K562 (cell line): ENCODE measurements at regions not wholly inside any gene's neighbourhood (a gene's known extent, or its start where the extent isn't known, plus 50 kb on each side); places are given as distances from the start of the nearest gene placed in this dataset.

Experiments
- ATF7 ChIP-seq: fragments of 450-650 bp; IDR thresholded peaks from 2 replicates; pipeline ENCODE4 v1.7.1; 2014; ENCODE audit warnings: mild to moderate bottlenecking, moderate library complexity
- FOXA3 ChIP-seq, 2 experiments: fragments of 450-650 bp in 1 of 2; sonication (generic) in 1 of 2; formaldehyde crosslinking; IDR thresholded peaks in 1 of 2; conservative IDR thresholded peaks in 1 of 2; 2 replicates each; pipeline versions ENCODE4 v1.4.0 to v1.8.0; 2020 to 2022; ENCODE audit warnings: mild to moderate bottlenecking in 2 of 2, missing genetic modification reagents in 1 of 2
- FOXK2 ChIP-seq, 2 experiments: fragments of 450-650 bp; IDR thresholded peaks in 1 of 2; conservative IDR thresholded peaks in 1 of 2; 2 replicates each; pipeline ENCODE4 v1.6.1; 2016; ENCODE audit warnings: low read depth in 2 of 2, mild to moderate bottlenecking in 1 of 2
- MTA2 ChIP-seq: fragments of 450-650 bp; IDR thresholded peaks from 2 replicates; pipeline ENCODE4 v1.6.1; 2016; ENCODE audit warnings: low read depth
- PRDM10 ChIP-seq: fragments of 450-650 bp; IDR thresholded peaks from 2 replicates; pipeline ENCODE4 v1.6.1; 2018; ENCODE audit not compliant: partially characterized antibody
- SIX5 ChIP-seq, 2 experiments: IDR thresholded peaks; 2 replicates each; pipeline ENCODE4 v1.6.1; 2011; ENCODE audit warnings: low read length in 2 of 2, borderline replicate concordance in 1 of 2, low read depth in 1 of 2, mild to moderate bottlenecking in 1 of 2, moderate library complexity in 1 of 2; ENCODE audit not compliant: insufficient read depth in 1 of 2
- TAL1 ChIP-seq: fragments of 450-650 bp; IDR thresholded peaks from 2 replicates; pipeline ENCODE4 v1.6.1; 2016; ENCODE audit warnings: mild to moderate bottlenecking
- VEZF1 ChIP-seq: fragments of 200-800 bp; sonication (Bioruptor generic); IDR thresholded peaks from 2 replicates; pipeline ENCODE4 v1.6.1; 2017; ENCODE audit warnings: missing genetic modification characterization, missing compliant biosample characterization
- ZNF586 ChIP-seq: fragments of 450-650 bp; formaldehyde crosslinking; conservative IDR thresholded peaks from 2 replicates; pipeline ENCODE4 v1.4.0; 2020; ENCODE audit warnings: mild to moderate bottlenecking, moderate library complexity
- ZSCAN32 ChIP-seq: fragments of 450-650 bp; formaldehyde crosslinking; IDR thresholded peaks from 2 replicates; pipeline ENCODE4 v1.4.0; 2020; ENCODE audit warnings: mild to moderate bottlenecking, moderate library complexity

- TF ChIP-seq ZNF586 (CRISPR knock-in tag) (no peak), ATF7 (peak; percentile 47; the same call in 1 of the 2 replicates), TAL1 (no peak), VEZF1 (CRISPR knock-in tag) (no peak), PRDM10 (peak; percentile 94), FOXK2 (conservative IDR thresholded peaks at IDR 0.05 in 1 of 2, IDR thresholded peaks at IDR 0.05 in 1 of 2; ENCODE audit: low read depth in 2 of 2) (peak; percentile 33 to 58; a peak in 2 of 4 replicates), ZSCAN32 (CRISPR knock-in tag) (no peak), FOXA3 (CRISPR knock-in tag; conservative IDR thresholded peaks at IDR 0.05 in 1 of 2, IDR thresholded peaks at IDR 0.05 in 1 of 2) (peak in 1 of 2 experiments; percentile 91; a peak in 2 of 4 replicates), MTA2 (no peak), SIX5 (IDR thresholded peaks at IDR 0.05; ENCODE audit: borderline replicate concordance in 1 of 2, insufficient read depth in 1 of 2, low read depth in 1 of 2, low read length in 2 of 2) (no peak)
These were observed 292.8 kb downstream of the LNPK start (continued) for GRCh38 chr2:175709248-175709647.
